GM21528 (cell line): ENCODE measurements at regions not wholly inside any gene's neighbourhood (a gene's known extent, or its start where the extent isn't known, plus 50 kb on each side); places are given as distances from the start of the nearest gene placed in this dataset.
"Not testable (repeated sequence)": the region's sequence is repeated elsewhere in the genome, so short reads cannot be mapped to it uniquely, and the experiment has no call there.

Source experiments
- ATAC-seq: cut with Tn5 transposase; IDR thresholded peaks from one replicate; pipeline ENCODE4 v1.9.1; 2021; ENCODE audit warnings: mild to moderate bottlenecking, moderate library complexity; ENCODE audit not compliant: unreplicated experiment, low FRiP score

GRCh38 chr2:106267997-106268396 lies 73.9 kb upstream of the UXS1 start:
- no peak for ATAC-seq

DNA sequence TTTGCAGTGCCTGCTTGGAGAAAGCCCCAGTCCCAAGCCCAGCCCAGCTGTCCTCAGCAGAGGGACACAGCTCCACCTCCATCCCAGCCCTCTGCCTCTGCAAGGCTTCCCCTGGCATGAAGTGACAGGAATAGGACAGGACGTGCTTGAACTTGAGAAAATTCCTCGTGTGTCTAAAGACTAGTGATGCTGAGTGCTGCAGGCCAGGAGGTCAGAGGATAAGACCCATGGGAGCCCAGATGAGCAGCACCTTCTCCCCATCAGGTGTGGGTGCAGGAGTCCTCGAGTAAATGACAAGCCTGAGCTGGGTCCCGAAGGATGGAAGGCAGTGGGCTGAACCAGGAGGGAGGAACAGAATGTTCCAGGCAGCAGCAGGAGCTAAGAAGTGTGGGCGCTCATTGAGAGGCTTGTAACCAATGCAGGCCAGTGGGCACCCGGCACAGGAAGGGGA lies 67.8 kb upstream of the UXS1 start:
- ATAC-seq: no peak

DNA sequence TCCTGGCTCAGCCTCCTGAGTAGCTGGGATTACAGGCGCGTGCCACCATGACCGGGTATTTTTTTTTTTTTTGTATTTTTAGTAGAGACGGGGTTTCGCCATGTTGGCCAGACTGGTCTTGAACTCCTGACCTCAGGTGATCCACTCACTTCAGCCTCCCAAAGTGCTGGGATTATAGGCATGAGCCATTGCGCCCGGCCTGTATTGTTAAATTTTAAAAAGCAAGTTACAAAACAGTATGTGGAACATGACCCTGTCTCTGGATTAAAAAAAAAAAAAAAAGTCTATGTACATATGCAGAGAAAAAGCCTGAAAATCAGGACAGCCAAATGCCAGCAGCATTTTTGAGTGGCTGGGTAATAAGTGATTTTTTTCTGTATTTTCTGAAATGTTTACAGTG lies 64.8 kb upstream of the UXS1 start:
- not testable (repeated sequence) for ATAC-seq

DNA sequence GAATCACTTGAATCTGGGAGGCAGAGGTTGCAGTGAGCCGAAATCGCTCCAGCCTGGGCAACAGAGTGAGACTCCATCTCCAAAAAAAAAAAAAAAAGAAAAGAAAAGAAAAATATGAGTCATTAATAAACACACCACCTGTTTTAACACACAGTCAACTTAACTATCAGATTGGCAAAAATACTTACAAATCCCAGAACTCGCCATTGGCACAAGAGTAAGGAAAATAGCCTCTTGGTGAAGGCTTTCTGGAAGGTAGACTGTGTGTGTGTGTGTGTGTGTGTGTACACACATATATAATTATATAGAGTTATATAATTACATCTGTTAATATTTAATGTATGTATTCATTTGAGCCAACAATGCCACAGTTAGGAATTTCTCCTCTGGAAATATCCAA lies 63.7 kb upstream of the UXS1 start:
- no peak for ATAC-seq

DNA sequence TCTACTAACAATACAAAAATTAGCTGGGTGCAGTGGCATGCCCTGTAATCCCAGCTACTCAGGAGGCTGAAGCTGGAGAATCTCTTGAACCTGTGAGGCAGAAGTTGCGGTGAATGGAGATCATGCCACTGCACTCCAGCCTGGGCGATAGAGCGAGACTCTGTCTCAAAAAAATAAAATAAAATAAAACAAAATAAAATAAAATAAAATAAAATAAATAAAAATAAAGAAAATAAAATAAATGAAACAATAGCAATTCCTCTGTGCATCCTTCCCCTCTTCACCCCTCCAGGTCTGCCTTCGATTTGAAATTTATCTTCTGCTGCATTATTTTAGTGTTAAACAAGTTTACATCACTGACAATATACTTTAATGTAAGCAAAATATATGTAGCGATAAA lies 63.0 kb upstream of the UXS1 start:
- no peak for ATAC-seq

DNA sequence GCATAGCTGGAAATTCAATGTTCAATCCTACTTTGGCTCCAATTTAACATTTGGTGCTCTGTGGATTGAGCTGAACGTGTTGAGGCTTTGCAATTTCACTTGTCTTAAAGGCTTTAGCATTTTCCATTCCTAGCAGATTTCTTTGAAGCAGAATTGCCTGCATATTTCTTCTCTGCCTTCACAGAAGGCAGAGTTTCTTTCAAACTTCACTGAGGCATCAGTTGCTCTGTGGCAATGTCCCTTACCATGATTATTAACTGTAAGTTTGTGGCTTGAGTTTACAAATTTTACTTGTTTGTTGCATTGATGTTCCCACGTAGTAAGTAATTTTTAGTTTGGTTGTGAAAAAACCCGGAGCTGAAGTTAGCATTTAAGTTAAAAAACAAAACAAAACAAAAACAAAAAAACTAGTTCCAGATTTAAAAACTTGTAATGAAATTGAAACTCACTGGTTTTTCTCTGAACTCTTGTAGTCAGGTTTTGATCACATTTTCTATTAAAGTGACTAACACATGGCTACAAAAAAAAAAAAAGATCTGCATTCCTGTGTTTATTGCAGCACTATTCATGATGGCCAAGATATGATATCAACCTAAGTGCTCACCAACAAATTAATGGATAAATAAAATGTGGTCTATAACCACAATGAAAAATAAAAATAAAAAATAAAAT lies 55.2 kb upstream of the UXS1 start:
- not testable (repeated sequence) for ATAC-seq

GRCh38 chr2:106248548-106249151 lies 54.5 kb upstream of the UXS1 start:
- ATAC-seq: peak; percentile 68
